ENCODE measurements at regions not wholly inside any gene's neighbourhood (a gene's known extent, or its start where the extent isn't known, plus 50 kb on each side); places are given as distances from the start of the nearest gene placed in this dataset.

DNA sequence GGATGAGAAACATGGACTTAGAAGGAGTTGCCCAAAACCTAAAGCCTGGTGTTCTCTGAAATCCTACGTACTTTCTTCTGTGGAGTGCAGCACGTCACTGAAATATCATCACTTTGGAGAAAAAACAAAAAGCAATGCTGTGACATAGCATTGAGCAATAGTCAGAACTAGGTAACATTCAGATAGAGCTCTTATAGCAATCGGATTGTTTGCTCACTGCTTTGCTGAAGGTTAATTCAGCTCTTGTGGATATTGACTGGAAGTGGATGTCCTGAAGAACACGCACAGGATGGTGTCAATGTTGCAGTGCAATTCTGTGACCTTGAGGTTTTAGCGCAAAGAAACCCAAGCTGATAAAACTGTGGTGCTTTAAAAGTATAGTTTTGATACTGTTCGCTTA lies 114.2 kb upstream of the GRXCR1 start:
- TF ChIP-seq EP300 (IDR thresholded peaks at IDR 0.05; ENCODE audit: borderline replicate concordance in 1 of 2, low read depth in 2 of 2, low read length in 2 of 2): no peak
- TF ChIP-seq, protein P1, sequence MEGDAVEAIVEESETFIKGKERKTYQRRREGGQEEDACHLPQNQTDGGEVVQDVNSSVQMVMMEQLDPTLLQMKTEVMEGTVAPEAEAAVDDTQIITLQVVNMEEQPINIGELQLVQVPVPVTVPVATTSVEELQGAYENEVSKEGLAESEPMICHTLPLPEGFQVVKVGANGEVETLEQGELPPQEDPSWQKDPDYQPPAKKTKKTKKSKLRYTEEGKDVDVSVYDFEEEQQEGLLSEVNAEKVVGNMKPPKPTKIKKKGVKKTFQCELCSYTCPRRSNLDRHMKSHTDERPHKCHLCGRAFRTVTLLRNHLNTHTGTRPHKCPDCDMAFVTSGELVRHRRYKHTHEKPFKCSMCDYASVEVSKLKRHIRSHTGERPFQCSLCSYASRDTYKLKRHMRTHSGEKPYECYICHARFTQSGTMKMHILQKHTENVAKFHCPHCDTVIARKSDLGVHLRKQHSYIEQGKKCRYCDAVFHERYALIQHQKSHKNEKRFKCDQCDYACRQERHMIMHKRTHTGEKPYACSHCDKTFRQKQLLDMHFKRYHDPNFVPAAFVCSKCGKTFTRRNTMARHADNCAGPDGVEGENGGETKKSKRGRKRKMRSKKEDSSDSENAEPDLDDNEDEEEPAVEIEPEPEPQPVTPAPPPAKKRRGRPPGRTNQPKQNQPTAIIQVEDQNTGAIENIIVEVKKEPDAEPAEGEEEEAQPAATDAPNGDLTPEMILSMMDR (IDR thresholded peaks at IDR 0.05; ENCODE audit: control extremely low read depth in 1 of 3, insufficient read depth in 1 of 3, low read depth in 1 of 3, low read length in 3 of 3): no peak
- TF ChIP-seq, protein P2, sequence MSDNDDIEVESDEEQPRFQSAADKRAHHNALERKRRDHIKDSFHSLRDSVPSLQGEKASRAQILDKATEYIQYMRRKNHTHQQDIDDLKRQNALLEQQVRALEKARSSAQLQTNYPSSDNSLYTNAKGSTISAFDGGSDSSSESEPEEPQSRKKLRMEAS (IDR thresholded peaks at IDR 0.05): no peak
- no peak for TF ChIP-seq MAFK (IDR thresholded peaks at IDR 0.05; ENCODE audit: low read depth, low read length)
